ENCODE measurements at regions not wholly inside any gene's neighbourhood (a gene's known extent, or its start where the extent isn't known, plus 50 kb on each side); places are given as distances from the start of the nearest gene placed in this dataset.

DNA sequence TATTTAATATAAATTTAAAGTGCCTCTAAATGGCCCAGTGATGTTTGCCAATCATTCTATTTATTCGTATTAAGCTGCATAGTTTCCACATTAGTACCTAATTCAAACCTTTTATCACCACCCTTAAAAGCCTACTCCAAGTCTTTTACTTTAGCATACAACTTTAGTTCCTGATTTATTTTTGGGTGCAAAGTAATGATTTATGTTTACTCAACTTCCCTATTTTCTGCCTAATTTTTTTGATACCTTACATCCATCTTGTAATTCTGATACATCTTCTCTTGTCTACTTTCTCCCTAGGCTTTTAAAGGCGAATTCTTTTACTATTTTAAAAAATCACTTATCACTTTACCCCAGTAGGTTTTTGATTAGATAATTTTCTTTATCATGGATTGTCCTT is 2651.1 kb upstream of the PCDH20 start:
- DNase-seq (ENCODE audit: extremely low spot score, unreplicated experiment), result no peak
- Mint-ChIP-seq H3K4me3 (ENCODE audit: unreplicated experiment) (no peak overlapping the region), H3K36me3 (ENCODE audit: unreplicated experiment) (no peaks in the 10 kb centered on the region), H3K4me1 (ENCODE audit: unreplicated experiment) (no peaks in the 10 kb centered on the region), H3K27ac (ENCODE audit: unreplicated experiment) (no peak overlapping the region), H3K9me3 (ENCODE audit: unreplicated experiment) (no peaks in the 10 kb centered on the region), H3K27me3 (ENCODE audit: unreplicated experiment) (no peaks in the 10 kb centered on the region)
- TF ChIP-seq, protein P1, sequence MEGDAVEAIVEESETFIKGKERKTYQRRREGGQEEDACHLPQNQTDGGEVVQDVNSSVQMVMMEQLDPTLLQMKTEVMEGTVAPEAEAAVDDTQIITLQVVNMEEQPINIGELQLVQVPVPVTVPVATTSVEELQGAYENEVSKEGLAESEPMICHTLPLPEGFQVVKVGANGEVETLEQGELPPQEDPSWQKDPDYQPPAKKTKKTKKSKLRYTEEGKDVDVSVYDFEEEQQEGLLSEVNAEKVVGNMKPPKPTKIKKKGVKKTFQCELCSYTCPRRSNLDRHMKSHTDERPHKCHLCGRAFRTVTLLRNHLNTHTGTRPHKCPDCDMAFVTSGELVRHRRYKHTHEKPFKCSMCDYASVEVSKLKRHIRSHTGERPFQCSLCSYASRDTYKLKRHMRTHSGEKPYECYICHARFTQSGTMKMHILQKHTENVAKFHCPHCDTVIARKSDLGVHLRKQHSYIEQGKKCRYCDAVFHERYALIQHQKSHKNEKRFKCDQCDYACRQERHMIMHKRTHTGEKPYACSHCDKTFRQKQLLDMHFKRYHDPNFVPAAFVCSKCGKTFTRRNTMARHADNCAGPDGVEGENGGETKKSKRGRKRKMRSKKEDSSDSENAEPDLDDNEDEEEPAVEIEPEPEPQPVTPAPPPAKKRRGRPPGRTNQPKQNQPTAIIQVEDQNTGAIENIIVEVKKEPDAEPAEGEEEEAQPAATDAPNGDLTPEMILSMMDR (IDR thresholded peaks at IDR 0.05), result no peak

DNA sequence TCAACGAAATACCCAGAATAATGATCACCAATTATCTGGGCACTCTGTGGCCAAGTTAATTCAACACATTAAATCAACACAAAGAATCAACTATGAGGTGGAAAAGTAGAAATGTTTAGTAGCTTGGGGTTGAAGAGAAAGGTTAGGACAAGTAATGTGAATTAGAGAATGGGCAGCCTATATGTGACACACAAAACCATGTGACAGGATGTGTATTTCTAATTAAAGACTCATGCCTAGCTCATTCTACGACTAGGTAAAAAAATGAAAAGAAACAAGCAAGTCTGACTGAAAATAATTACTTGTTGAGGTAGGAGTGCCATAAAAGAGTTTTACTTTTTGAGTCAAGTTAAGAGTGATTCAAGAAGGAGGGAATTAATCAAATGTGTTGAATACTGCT is 2646.0 kb upstream of the PCDH20 start:
- H3K4me1 Mint-ChIP-seq (ENCODE audit: unreplicated experiment), result no peaks in the 10 kb centered on the region
- no peaks in the 10 kb centered on the region for H3K27me3 Mint-ChIP-seq (ENCODE audit: unreplicated experiment)
- no peak overlapping the region for H3K27ac Mint-ChIP-seq (ENCODE audit: unreplicated experiment)
- H3K4me3 Mint-ChIP-seq (ENCODE audit: unreplicated experiment), result no peak overlapping the region
- TF ChIP-seq, protein P1 (IDR thresholded peaks at IDR 0.05), result no peak
- H3K9me3 Mint-ChIP-seq (ENCODE audit: unreplicated experiment), result peaks cover 4% of the 10 kb centered on the region
- DNase-seq (ENCODE audit: extremely low spot score, unreplicated experiment), result no peak
- H3K36me3 Mint-ChIP-seq (ENCODE audit: unreplicated experiment), result no peaks in the 10 kb centered on the region

GRCh38 chr13:64057372-64058020 is 2641.8 kb upstream of the PCDH20 start:
- Mint-ChIP-seq H3K27me3 (ENCODE audit: unreplicated experiment) (no peaks in the 10 kb centered on the region), H3K36me3 (ENCODE audit: unreplicated experiment) (no peaks in the 10 kb centered on the region), H3K9me3 (ENCODE audit: unreplicated experiment) (peaks cover 4% of the 10 kb centered on the region), H3K4me3 (ENCODE audit: unreplicated experiment) (no peak overlapping the region), H3K4me1 (ENCODE audit: unreplicated experiment) (peaks cover 4% of the 10 kb centered on the region), H3K27ac (ENCODE audit: unreplicated experiment) (no peak overlapping the region)
- TF ChIP-seq, protein P1 (IDR thresholded peaks at IDR 0.05), result no peak
- no peak for DNase-seq (ENCODE audit: extremely low spot score, unreplicated experiment)

- Mint-ChIP-seq H3K27ac (ENCODE audit: unreplicated experiment) (peak overlapping the region; percentile 4), H3K4me3 (ENCODE audit: unreplicated experiment) (no peak overlapping the region), H3K36me3 (ENCODE audit: unreplicated experiment) (no peaks in the 10 kb centered on the region), H3K27me3 (ENCODE audit: unreplicated experiment) (no peaks in the 10 kb centered on the region), H3K4me1 (ENCODE audit: unreplicated experiment) (peaks cover 4% of the 10 kb centered on the region), H3K9me3 (ENCODE audit: unreplicated experiment) (peaks cover 7% of the 10 kb centered on the region)
- no peak for DNase-seq (ENCODE audit: extremely low spot score, unreplicated experiment)
- TF ChIP-seq, protein P1 (IDR thresholded peaks at IDR 0.05), result no peak
Measured at GRCh38 chr13:64054321-64054720, 2638.7 kb upstream of the PCDH20 start.

- no peak for DNase-seq (ENCODE audit: extremely low spot score, unreplicated experiment)
- Mint-ChIP-seq H3K4me3 (ENCODE audit: unreplicated experiment) (no peak overlapping the region), H3K27ac (ENCODE audit: unreplicated experiment) (no peak overlapping the region), H3K36me3 (ENCODE audit: unreplicated experiment) (no peaks in the 10 kb centered on the region), H3K27me3 (ENCODE audit: unreplicated experiment) (no peaks in the 10 kb centered on the region), H3K9me3 (ENCODE audit: unreplicated experiment) (peaks cover 7% of the 10 kb centered on the region), H3K4me1 (ENCODE audit: unreplicated experiment) (peaks cover 4% of the 10 kb centered on the region)
- TF ChIP-seq, protein P1 (IDR thresholded peaks at IDR 0.05), result no peak
Measured at GRCh38 chr13:64052521-64052920, 2636.9 kb upstream of the PCDH20 start.
